Islet of Langerhans (tissue), 1 donor: ENCODE measurements at regions not wholly inside any gene's neighbourhood (a gene's known extent, or its start where the extent isn't known, plus 50 kb on each side); places are given as distances from the start of the nearest gene placed in this dataset.

ENCODE experiments used
- FAIRE-seq: peaks from one replicate; lab custom pipeline; 2011; peaks lifted over from hg19 to GRCh38; lab: Jason Lieb, UNC

GRCh38 chr4:100970414-100970813 is 376.9 kb downstream of the PPP3CA start:
- FAIRE-seq, result no peak

- no peak for FAIRE-seq
Observed at GRCh38 chr4:100969925-100970324, 377.4 kb downstream of the PPP3CA start.

GRCh38 chr4:100968046-100968445 is 379.3 kb downstream of the PPP3CA start:
- peak; percentile 5 for FAIRE-seq

- FAIRE-seq, result no peak
Observed at GRCh38 chr4:100963627-100964026, 383.7 kb downstream of the PPP3CA start.

- no peak for FAIRE-seq
Observed at GRCh38 chr4:100962698-100963097, 384.6 kb downstream of the PPP3CA start.

GRCh38 chr4:100960232-100960631 is 387.1 kb downstream of the PPP3CA start:
- FAIRE-seq, result no peak

- no peak for FAIRE-seq
Observed at GRCh38 chr4:100954046-100954445, 393.3 kb downstream of the PPP3CA start.

GRCh38 chr4:100953616-100954015 is 393.7 kb downstream of the PPP3CA start:
- FAIRE-seq, result no peak

GRCh38 chr4:100952590-100952989 is 394.7 kb downstream of the PPP3CA start:
- no peak for FAIRE-seq

GRCh38 chr4:100949350-100949935 is 397.9 kb downstream of the PPP3CA start:
- no peak for FAIRE-seq

- no peak for FAIRE-seq
Observed at GRCh38 chr4:100948911-100949310, 398.4 kb downstream of the PPP3CA start.

- FAIRE-seq, result no peak
Observed at GRCh38 chr4:100945789-100946188, 401.5 kb downstream of the PPP3CA start.

GRCh38 chr4:100938698-100939097 is 408.6 kb downstream of the PPP3CA start:
- FAIRE-seq, result no peak

- no peak for FAIRE-seq
Observed at GRCh38 chr4:100936661-100937375, 410.5 kb downstream of the PPP3CA start.

- FAIRE-seq, result no peak
Observed at GRCh38 chr4:100935090-100935489, 412.2 kb downstream of the PPP3CA start.

- no peak for FAIRE-seq
Observed at GRCh38 chr4:100933628-100934027, 413.7 kb downstream of the PPP3CA start.

- FAIRE-seq, result no peak
Observed at GRCh38 chr4:100929758-100930157, 411.9 kb upstream of the EMCN start.

- no peak for FAIRE-seq
Observed at GRCh38 chr4:100929135-100929534, 411.3 kb upstream of the EMCN start.

GRCh38 chr4:100926039-100926717 is 408.4 kb upstream of the EMCN start:
- no peak for FAIRE-seq

- no peak for FAIRE-seq
Observed at GRCh38 chr4:100913685-100914084, 395.9 kb upstream of the EMCN start.

- no peak for FAIRE-seq
Observed at GRCh38 chr4:100908540-100908939, 390.7 kb upstream of the EMCN start.

- no peak for FAIRE-seq
Observed at GRCh38 chr4:100907465-100908454, 389.9 kb upstream of the EMCN start.
